AG08396 (cell line): ENCODE measurements at regions not wholly inside any gene's neighbourhood (a gene's known extent, or its start where the extent isn't known, plus 50 kb on each side); places are given as distances from the start of the nearest gene placed in this dataset.

Experiments used
- DNase-seq: peaks from one replicate; pipeline ENCODE4 v3.0.0; 2012; ENCODE audit warnings: low spot score, mixed read lengths

DNA sequence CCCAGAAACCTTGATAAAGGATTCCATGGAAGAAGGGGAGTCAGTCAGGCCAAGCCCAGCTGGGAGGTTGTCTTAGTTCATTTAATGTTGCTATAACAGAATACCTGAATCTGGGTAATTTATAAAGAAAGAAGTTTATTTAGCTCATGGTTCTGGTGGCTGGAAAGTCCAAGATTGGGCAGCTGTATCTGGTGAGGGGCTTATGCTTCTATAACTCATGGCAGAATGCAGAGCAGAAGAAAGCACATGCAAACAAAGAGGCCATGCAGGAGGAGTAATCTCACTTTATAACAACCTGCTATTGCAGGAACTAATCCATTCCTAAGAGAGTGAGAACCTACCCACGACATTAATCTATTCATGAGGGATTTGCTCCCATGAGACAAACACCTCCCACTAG, 54.2 kb upstream of the ANKRD1 start:
- no peak for DNase-seq

DNA sequence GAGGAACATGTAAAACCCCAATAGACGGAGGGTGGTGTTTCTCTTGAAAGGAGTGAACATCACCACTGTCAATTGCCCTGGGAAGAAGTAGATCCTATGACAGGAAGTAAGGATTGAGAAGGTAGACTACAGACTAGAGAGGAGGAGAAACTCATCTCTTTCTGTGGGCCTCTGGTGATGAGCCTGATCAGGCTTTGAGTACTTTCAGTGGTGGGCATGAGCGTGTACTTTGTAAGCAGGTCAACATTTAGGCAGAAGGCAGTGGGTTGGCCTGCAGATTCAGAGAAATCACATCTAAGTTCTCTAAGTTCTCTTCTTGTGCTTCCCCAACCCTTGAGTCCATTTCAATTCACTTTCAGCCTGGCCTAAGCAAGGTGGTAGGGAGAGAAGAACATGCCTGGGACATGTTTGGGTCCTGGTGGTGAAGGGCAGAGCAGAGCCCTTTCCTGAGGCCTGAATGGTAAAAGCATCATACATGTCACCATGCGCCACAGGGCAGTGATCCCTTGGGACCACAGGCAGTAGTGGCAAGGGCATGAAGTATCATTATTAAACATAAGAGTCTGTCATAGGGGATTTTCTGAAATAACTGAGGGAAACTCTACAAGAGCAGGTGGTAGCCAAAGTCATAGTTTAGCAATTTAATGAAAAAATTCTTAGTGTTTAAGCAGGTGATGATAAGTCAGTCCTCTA, 56.4 kb upstream of the ANKRD1 start:
- DNase-seq = no peak

DNA sequence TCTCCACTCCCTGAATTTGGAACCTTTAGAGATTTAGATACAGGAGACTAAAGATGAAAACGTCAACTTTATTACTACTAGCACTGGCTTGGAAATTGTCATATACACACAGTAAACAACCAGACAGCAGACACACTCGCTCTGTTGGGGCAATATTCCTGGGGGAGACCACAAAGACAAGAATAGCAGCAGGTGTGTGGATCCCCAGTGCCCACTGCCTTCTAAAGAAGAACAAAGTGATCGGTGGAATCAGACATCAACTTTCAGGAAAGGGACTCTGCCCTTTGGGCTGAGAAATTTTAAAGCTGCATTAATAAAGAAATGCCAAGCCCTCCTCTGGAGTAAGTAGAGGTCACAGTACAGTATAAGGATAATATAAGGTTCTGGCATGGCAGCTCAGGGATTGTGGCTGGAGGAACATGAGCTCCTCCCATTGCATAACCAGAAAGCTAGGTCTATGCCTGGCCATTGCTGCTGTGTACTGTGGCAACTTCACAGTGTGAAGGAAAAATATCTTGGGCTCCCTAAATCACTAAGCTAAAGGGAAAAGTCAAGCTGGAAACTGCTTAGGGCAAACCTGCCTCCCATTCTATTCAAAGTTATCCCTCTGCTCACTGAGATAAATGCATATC, 57.1 kb upstream of the ANKRD1 start:
- no peak for DNase-seq

GRCh38 chr10:90982406-90983008, 61.6 kb upstream of the ANKRD1 start:
- no peak for DNase-seq

DNA sequence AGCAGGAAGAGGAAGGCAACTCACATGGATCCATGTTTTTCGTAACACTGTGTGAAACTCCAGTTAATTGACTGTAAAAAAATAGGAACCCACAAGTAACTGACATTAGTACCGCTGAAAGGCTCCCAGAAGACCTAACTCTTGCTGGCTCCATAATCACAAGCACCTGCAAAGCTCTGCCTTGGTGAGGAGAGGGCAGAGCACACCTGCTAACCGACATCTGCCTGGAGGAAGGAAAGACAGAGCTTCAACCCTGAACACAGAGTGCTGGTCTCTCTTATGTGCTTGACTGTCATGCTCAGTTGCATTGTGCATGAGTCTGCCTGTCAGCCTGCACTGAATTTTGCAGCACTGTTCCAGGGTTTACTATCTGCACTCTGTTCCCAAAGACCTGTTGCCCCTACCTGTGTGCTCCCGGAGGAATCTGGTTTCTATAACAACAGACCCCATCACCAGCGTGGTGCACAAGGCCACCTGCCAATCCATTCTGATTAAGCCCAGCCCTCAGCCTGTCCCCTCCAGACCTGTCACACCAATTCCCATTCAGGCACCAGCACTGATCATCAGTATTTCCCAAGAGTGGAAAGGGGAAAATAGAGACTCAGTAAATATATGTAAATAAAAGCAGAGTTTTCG, 63.1 kb upstream of the ANKRD1 start:
- DNase-seq = no peak

- DNase-seq = no peak
Observed at GRCh38 chr10:90984898-90985297, 64.0 kb upstream of the ANKRD1 start.

DNA sequence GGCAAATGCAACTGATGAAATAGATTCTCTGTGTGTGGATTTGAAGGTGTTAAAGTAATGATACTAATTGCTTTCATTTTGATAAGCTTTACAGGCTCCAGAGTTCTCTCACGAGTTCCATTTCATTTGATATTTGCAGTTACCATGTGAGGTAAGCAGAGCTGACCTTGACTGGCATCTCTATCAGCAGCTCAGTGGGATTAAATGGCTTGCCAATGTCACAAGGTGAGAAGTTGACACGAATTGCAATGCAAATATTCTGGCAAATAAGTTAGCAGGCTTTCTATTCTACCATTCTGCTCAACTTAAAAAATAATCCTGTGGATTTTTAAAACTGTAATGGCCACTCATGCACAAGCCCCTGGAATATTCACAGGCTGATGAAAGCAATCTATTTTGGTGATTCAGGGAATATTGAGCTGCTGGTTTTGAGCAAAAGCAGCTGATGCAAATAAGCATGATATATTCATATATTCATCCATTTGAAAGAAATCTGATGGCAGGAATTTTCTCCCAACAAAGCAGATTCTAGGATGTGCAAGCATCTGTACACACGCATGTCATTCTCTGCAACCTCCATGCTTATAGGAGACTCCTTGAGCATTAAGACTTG, 64.5 kb upstream of the ANKRD1 start:
- no peak for DNase-seq

DNA sequence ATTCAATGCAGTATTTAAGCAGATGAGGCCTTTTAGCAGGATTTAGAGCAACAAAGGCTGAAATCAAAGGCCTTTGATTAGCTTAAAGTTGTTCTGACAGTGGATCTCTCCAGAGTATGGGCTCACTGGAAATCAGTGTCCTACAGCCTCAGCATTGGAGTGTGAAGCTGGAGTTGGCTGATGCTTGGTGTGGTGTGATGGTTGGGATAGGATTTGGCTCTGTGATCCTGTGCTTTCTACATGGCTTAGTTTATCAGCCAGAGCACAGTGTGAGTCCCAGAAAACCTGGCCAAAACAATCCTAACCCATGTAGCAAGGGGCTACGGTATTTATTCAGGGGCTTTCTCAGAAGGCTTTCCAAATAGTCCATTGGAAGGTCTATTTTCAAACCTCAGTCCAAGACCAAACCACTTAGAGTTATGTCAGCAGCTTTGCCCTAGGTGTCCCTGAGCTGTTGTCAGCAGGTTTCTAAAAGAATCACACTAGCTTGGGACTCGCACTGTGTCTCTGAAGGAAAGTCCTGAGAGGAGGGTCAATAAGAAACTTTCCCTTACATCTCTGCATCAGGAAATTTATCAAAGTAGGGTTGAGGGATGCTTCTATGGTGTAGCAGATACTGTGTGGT, 65.4 kb upstream of the ANKRD1 start:
- no peak for DNase-seq

- DNase-seq = no peak
Observed at GRCh38 chr10:90986870-90987269, 66.0 kb upstream of the ANKRD1 start.

- DNase-seq = no peak
Observed at GRCh38 chr10:90987383-90987782, 66.5 kb upstream of the ANKRD1 start.

- DNase-seq = no peak
Observed at GRCh38 chr10:90988024-90988423, 67.1 kb upstream of the ANKRD1 start.

DNA sequence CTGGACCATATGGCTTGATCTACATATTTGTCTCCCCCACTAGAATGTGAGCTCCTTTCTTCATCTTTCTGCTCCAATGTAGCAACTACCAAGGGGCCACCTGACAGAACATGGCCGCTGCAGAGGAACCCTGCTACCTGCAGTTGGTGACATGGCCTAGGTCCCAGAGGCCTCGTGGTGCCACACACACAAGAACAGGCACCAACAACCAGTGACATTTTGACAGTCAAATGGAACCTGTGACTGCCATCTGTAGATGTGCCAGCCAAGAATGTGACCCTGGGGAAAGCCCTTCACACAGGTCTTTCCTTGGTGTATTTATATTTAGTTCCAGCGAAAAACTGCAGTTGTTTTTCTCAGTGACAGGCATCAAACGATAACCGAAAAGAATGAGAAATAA, 67.9 kb upstream of the ANKRD1 start:
- DNase-seq = no peak

- DNase-seq = no peak
Observed at GRCh38 chr10:90989378-90989777, 68.5 kb upstream of the ANKRD1 start.

DNA sequence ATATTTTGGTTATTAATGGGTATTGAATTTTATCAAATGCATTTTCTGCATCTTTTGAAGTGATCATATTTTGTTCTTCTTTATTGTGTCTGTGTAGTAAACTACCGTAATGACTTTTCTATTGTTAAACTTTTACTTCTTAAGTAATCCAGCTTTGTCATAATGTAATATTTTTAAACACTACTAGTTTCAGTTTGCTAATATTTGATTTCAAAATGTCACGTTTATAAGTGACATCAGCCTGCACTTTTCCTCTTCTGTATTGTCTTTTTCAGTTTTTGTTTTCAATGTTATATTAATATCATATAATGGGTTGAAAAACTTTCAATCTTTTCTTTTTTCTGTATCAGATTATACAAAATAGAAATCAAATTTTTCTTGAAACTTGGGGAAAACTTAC, 71.6 kb upstream of the ANKRD1 start:
- no peak for DNase-seq

- no peak for DNase-seq
Observed at GRCh38 chr10:90993340-90993739, 72.5 kb upstream of the ANKRD1 start.

DNA sequence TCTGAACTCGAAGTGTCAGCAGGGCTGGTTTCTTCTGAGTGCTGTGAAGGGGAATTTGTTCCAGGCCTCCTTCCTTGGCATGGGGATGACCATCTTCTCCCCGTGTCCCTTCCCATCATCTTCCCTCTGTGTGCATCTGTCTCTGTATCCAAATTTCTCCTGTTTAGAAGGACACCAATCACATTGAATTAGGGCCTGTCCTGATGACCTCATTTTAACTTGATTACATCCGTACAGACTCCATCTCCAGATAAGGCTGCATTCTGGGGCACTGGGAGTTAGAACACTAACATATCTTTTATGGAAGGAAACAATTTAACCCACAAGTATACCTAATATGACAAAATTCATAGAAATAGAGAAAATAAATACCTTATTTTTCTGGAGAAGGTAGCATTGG, 76.8 kb upstream of the ANKRD1 start:
- DNase-seq = no peak

DNA sequence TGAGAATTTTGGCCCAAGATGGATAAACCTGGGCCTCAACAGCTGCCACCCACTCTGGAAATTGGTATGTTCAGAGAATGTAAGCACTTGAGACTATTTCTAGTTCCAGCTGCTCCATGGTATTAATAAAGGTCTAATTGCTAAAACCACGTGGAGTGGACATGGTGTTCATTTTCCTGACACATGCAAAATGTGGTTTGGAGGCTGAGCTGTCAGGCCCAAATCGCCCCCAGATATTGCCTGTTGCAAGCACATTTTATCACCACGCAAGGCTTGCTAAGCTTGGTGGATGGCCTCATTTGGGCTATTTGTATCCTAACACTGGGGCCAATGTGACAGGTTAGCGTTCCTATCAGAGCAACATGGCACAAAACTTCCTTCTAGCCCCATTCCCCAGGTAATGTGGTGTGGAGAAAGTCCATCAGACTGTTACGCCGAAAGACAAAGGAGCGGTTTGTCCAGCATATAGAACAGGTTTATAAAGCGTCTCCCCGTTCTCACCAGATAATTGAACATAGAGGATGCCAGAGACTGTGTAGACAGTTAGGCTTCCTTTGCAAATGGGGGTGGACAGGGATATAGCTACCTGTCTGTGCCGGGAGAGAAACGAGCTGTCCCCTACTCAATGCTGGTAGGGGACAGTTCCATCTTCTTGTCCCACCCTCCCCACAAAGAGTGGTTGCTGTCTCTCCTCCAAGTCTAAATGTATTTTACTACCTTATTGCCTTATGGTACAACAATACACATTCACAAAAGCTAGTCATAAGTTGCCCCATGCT, 78.0 kb upstream of the ANKRD1 start:
- DNase-seq = no peak

DNA sequence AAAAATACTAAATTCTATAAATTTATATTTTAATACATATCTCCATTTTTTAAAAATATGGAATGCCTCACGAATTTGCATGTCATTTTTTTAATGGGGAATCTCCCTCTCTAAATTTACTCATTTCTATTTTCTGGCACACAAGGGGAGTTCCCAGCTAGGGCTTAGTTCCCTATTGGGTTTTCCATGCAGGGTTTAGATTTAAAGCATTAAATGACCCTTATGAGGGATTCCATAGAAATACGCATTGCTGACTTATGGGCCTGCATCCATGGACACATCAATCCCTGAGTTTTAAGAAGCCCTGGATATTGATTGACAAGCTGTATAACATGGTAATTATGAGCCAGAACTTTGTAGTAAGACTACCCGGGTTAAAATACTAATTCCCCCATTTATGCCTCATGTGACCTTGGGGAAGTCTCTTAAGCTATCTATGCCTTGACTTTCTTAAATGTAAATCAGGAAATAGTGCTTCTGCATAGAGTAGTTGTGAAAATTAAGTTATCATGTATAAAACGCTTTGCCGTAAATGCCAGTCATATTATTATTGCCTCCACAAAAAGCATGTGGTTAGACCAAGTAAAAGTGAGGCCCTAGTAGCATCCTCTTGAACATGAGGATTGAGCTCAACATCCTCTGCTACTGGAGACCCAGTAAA, 78.8 kb upstream of the ANKRD1 start:
- DNase-seq = no peak

- DNase-seq = no peak
Observed at GRCh38 chr10:91000470-91000869, 79.6 kb upstream of the ANKRD1 start.

GRCh38 chr10:91000985-91001384, 80.1 kb upstream of the ANKRD1 start:
- DNase-seq = no peak

DNA sequence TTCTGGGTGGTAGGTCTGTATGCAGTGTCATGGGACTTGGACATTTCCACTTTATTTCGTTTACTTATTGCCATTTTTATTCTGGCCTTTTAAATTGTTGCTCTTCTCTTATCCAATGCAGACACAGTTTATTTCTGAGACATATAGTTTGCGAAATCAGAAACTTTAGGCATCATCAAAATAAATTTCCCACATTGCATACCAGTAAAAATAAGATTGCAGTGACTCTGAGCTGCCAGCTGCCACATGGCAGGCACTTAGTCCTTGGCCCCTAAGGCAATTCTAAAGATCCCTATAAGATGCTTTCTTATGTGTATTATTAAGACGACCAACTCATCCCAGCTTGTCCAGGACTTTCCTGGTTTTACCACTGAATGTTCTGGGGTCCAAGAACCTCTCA, 81.8 kb upstream of the ANKRD1 start:
- DNase-seq = no peak
